HepG2 (cell line): ENCODE measurements at regions not wholly inside any gene's neighbourhood (a gene's known extent, or its start where the extent isn't known, plus 50 kb on each side); places are given as distances from the start of the nearest gene placed in this dataset.

Experiments
- ATAC-seq: fragments of 200-7000 bp; cut with Tn5 transposase; 3 replicates; pipeline ENCODE4 v1.9.1; 2020; ENCODE audit warnings: mild to moderate bottlenecking, moderate library complexity
- BruUV-seq: library from RNA; stranded (reverse); fragments of 400-500 nt; replicated peaks from 2 replicates; lab custom pipeline; 2021; lab: Mats Ljungman, UMichigan
- CTCF ChIA-PET: fragments of 300-600 bp; formaldehyde crosslinking; extraction: SDS; loops from one replicate; lab custom pipeline; 2021; ENCODE audit warnings: low total read pairs, inconsistent platforms, low intra/inter-chr PET ratio; lab: Yijun Ruan, JAX
- POLR2A ChIA-PET: fragments of 350-600 bp; sonication (Branson Sonifier 250); formaldehyde crosslinking; loops from one replicate; lab custom pipeline; 2020; ENCODE audit warnings: antibody characterized with exemption, inconsistent platforms; lab: Yijun Ruan, JAX
- DNase-seq: peaks from one replicate; pipeline ENCODE4 v3.0.0-alpha.2; 2015; ENCODE audit warnings: low spot score
- FAIRE-seq: peaks from 3 replicates; lab custom pipeline; 2011; peaks lifted over from hg19 to GRCh38; lab: Jason Lieb, UNC
- H2AFZ ChIP-seq: one replicate; pipeline ENCODE4 v1.6.1; 2011; ENCODE audit warnings: low read length, inconsistent platforms
- H3K27ac ChIP-seq: fragments of 300-600 bp; 3 replicates; pipeline ENCODE4 v1.8.0; 2011; ENCODE audit warnings: mixed run types, mild to moderate bottlenecking, mixed read lengths, low read length, inconsistent platforms; ENCODE audit not compliant: insufficient read depth; ENCODE audit errors: extremely low read length
- H3K27me3 ChIP-seq, 2 experiments: fragments of 200-600 bp in 1 of 2; 2 replicates in 1 of 2; 3 replicates in 1 of 2; pipeline versions ENCODE4 v1.6.0 to v1.8.0; 2011; ENCODE audit warnings: low read length in 2 of 2, mild to moderate bottlenecking in 2 of 2, moderate library complexity in 2 of 2, inconsistent platforms in 1 of 2; ENCODE audit not compliant: insufficient read depth in 2 of 2, control insufficient read depth in 1 of 2
- H3K36me3 ChIP-seq, 2 experiments: fragments of 200-600 bp in 1 of 2; replicated peaks in 1 of 2; 2 replicates in 1 of 2; 3 replicates in 1 of 2; pipeline versions ENCODE4 v1.5.1 to v1.8.0; 2011; ENCODE audit warnings: low read length in 2 of 2, inconsistent platforms in 1 of 2; ENCODE audit not compliant: insufficient read depth in 2 of 2, control insufficient read depth in 1 of 2
- H3K4me1 ChIP-seq: 2 replicates; pipeline ENCODE4 v1.5.1; 2012; ENCODE audit warnings: low read length, inconsistent platforms; ENCODE audit not compliant: insufficient read depth
- H3K4me2 ChIP-seq: 2 replicates; pipeline ENCODE4 v1.6.0; 2011; ENCODE audit warnings: low read depth, low read length, inconsistent platforms
- H3K4me3 ChIP-seq, 3 experiments: fragments of 200-600 bp in 1 of 3; sonication (generic), shearing (Covaris generic) in 1 of 3; replicated peaks in 1 of 3; 2 replicates each; pipeline ENCODE4 v1.5.1; 2011 to 2016; ENCODE audit warnings: low read length in 3 of 3, inconsistent platforms in 2 of 3, low read depth in 2 of 3, mild to moderate bottlenecking in 2 of 3, control low read depth in 1 of 3, mixed read lengths in 1 of 3; ENCODE audit not compliant: insufficient read depth in 1 of 3
- H3K79me2 ChIP-seq: one replicate; pipeline ENCODE4 v1.6.1; 2011; ENCODE audit warnings: low read length, inconsistent platforms; ENCODE audit not compliant: insufficient read depth
- H3K9ac ChIP-seq: 2 replicates; pipeline ENCODE4 v1.6.0; 2011; ENCODE audit warnings: mild to moderate bottlenecking, low read depth, low read length, inconsistent platforms; ENCODE audit not compliant: insufficient read depth
- H3K9me3 ChIP-seq: 2 replicates; pipeline ENCODE4 v1.5.1; 2012; ENCODE audit warnings: mild to moderate bottlenecking, low read length
- H4K20me1 ChIP-seq: 2 replicates; pipeline ENCODE4 v1.6.0; 2011; ENCODE audit warnings: inconsistent platforms, mild to moderate bottlenecking, low read length, moderate library complexity; ENCODE audit not compliant: insufficient read depth
- DPF2 ChIP-seq: sonication (generic); formaldehyde crosslinking; IDR thresholded peaks from 2 replicates; pipeline ENCODE4 v1.4.0; 2020; ENCODE audit warnings: mild to moderate bottlenecking, low read depth, missing genetic modification reagents, borderline replicate concordance
- HNF4A ChIP-seq: sonication (generic); formaldehyde crosslinking; IDR thresholded peaks from 2 replicates; pipeline ENCODE4 v1.4.0; 2020; ENCODE audit warnings: missing genetic modification reagents
- SMAD9 ChIP-seq: sonication (generic); formaldehyde crosslinking; IDR thresholded peaks from 2 replicates; pipeline ENCODE4 v1.5.1; 2020; ENCODE audit warnings: mild to moderate bottlenecking, missing genetic modification reagents
- TBX2 ChIP-seq: sonication (generic); formaldehyde crosslinking; IDR thresholded peaks from 2 replicates; pipeline ENCODE4 v1.5.0; 2020; ENCODE audit warnings: missing genetic modification reagents, mild to moderate bottlenecking, borderline replicate concordance
- ZNF749 ChIP-seq: sonication (generic); formaldehyde crosslinking; IDR thresholded peaks from 2 replicates; pipeline ENCODE4 v1.8.0; 2022; ENCODE audit warnings: mild to moderate bottlenecking, missing genetic modification reagents, moderate library complexity, borderline replicate concordance
- ZNF773 ChIP-seq: sonication (generic); formaldehyde crosslinking; IDR thresholded peaks from 2 replicates; pipeline ENCODE4 v1.4.0; 2020; ENCODE audit warnings: missing genetic modification reagents, borderline replicate concordance
- WGBS: methylation state at CpG from one replicate; pipeline ENCODE4 v1.1.6; 2017; ENCODE audit warnings: low lambda C conversion rate; 5-methylcytosine and 5-hydroxymethylcytosine counted together
- in situ Hi-C: cut with HindIII; loops from 2 replicates; pipeline ENCODE4 v1.10.0; 2017; ENCODE audit warnings: low pct_unique_long_range_greater_than_20kb; ENCODE audit not compliant: extremely low pct_ligation_motif_present
- intact Hi-C: fragments of 100-400 bp; cut with micrococcal nuclease; formaldehyde crosslinking; loops from one replicate; pipeline ENCODE4 v1.10.0; 2022; ENCODE audit not compliant: unreplicated experiment
- TF ChIP-seq, protein P1 (sequence below): sonication (generic); formaldehyde crosslinking; IDR thresholded peaks from 2 replicates; pipeline ENCODE4 v1.4.0; 2020; ENCODE audit warnings: missing genetic modification reagents
- TF ChIP-seq, protein P2 (sequence below): sonication (generic); formaldehyde crosslinking; conservative IDR thresholded peaks from 2 replicates; pipeline ENCODE4 v1.8.0; 2022; ENCODE audit warnings: mild to moderate bottlenecking, moderate library complexity, missing genetic modification reagents
- TF ChIP-seq, protein P3 (sequence below): sonication (generic); formaldehyde crosslinking; IDR thresholded peaks from 2 replicates; pipeline ENCODE4 v1.9.0; 2021; ENCODE audit warnings: mild to moderate bottlenecking, missing genetic modification reagents
- TF ChIP-seq, protein P4 (sequence below): sonication (generic); formaldehyde crosslinking; conservative IDR thresholded peaks from 2 replicates; pipeline ENCODE4 v1.5.0; 2020; ENCODE audit warnings: missing genetic modification reagents

DNA sequence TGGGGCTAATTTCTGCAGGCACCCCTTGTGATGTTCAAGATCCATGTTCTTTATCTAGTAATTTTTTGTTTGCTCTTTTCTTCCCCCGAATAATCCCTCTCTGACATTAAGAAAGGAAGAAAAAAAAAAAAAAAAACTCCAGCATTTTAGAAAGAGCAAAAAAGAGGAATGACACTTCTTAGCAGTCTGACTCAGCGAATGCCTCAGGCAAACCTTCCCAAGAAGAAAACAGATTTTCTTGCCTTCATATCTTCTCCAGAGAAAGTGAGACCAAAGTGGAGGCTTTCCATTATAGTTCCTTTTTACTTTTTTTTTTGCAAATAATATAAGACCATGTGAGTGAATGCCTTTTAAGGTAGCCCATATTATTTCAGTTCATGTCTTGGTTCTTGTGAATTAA lies 479.0 kb upstream of the SYT1 start:
- in situ Hi-C loops = no loop called here
- BruUV-seq = no TSS peak
- intact Hi-C loops = no loop called here
- no peak for DNase-seq
- 0% methylated on average over 2 of the region's 2 CpGs for WGBS
- Histone ChIP-seq H2AFZ (no peak overlapping the region), H3K36me3 (no peaks in the 10 kb centered on the region), H3K27me3 (no peaks in the 10 kb centered on the region), H3K4me3 (no peak overlapping the region)
- TF ChIP-seq TBX2 (no peak), DPF2 (no peak), ZNF773 (CRISPR knock-in tag) (no peak), ZNF749 (no peak), SMAD9 (CRISPR knock-in tag) (no peak), HNF4A (CRISPR knock-in tag) (no peak)
- TF ChIP-seq, protein P1, sequence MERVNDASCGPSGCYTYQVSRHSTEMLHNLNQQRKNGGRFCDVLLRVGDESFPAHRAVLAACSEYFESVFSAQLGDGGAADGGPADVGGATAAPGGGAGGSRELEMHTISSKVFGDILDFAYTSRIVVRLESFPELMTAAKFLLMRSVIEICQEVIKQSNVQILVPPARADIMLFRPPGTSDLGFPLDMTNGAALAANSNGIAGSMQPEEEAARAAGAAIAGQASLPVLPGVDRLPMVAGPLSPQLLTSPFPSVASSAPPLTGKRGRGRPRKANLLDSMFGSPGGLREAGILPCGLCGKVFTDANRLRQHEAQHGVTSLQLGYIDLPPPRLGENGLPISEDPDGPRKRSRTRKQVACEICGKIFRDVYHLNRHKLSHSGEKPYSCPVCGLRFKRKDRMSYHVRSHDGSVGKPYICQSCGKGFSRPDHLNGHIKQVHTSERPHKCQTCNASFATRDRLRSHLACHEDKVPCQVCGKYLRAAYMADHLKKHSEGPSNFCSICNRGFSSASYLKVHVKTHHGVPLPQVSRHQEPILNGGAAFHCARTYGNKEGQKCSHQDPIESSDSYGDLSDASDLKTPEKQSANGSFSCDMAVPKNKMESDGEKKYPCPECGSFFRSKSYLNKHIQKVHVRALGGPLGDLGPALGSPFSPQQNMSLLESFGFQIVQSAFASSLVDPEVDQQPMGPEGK = no peak
- TF ChIP-seq, protein P2, sequence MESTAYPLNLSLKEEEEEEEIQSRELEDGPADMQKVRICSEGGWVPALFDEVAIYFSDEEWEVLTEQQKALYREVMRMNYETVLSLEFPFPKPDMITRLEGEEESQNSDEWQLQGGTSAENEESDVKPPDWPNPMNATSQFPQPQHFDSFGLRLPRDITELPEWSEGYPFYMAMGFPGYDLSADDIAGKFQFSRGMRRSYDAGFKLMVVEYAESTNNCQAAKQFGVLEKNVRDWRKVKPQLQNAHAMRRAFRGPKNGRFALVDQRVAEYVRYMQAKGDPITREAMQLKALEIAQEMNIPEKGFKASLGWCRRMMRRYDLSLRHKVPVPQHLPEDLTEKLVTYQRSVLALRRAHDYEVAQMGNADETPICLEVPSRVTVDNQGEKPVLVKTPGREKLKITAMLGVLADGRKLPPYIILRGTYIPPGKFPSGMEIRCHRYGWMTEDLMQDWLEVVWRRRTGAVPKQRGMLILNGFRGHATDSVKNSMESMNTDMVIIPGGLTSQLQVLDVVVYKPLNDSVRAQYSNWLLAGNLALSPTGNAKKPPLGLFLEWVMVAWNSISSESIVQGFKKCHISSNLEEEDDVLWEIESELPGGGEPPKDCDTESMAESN = no peak
- TF ChIP-seq, protein P3, sequence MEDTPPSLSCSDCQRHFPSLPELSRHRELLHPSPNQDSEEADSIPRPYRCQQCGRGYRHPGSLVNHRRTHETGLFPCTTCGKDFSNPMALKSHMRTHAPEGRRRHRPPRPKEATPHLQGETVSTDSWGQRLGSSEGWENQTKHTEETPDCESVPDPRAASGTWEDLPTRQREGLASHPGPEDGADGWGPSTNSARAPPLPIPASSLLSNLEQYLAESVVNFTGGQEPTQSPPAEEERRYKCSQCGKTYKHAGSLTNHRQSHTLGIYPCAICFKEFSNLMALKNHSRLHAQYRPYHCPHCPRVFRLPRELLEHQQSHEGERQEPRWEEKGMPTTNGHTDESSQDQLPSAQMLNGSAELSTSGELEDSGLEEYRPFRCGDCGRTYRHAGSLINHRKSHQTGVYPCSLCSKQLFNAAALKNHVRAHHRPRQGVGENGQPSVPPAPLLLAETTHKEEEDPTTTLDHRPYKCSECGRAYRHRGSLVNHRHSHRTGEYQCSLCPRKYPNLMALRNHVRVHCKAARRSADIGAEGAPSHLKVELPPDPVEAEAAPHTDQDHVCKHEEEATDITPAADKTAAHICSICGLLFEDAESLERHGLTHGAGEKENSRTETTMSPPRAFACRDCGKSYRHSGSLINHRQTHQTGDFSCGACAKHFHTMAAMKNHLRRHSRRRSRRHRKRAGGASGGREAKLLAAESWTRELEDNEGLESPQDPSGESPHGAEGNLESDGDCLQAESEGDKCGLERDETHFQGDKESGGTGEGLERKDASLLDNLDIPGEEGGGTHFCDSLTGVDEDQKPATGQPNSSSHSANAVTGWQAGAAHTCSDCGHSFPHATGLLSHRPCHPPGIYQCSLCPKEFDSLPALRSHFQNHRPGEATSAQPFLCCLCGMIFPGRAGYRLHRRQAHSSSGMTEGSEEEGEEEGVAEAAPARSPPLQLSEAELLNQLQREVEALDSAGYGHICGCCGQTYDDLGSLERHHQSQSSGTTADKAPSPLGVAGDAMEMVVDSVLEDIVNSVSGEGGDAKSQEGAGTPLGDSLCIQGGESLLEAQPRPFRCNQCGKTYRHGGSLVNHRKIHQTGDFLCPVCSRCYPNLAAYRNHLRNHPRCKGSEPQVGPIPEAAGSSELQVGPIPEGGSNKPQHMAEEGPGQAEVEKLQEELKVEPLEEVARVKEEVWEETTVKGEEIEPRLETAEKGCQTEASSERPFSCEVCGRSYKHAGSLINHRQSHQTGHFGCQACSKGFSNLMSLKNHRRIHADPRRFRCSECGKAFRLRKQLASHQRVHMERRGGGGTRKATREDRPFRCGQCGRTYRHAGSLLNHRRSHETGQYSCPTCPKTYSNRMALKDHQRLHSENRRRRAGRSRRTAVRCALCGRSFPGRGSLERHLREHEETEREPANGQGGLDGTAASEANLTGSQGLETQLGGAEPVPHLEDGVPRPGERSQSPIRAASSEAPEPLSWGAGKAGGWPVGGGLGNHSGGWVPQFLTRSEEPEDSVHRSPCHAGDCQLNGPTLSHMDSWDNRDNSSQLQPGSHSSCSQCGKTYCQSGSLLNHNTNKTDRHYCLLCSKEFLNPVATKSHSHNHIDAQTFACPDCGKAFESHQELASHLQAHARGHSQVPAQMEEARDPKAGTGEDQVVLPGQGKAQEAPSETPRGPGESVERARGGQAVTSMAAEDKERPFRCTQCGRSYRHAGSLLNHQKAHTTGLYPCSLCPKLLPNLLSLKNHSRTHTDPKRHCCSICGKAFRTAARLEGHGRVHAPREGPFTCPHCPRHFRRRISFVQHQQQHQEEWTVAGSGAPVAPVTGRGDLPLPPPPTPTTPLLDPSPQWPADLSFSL (CRISPR knock-in tag) = no peak
- TF ChIP-seq, protein P4, sequence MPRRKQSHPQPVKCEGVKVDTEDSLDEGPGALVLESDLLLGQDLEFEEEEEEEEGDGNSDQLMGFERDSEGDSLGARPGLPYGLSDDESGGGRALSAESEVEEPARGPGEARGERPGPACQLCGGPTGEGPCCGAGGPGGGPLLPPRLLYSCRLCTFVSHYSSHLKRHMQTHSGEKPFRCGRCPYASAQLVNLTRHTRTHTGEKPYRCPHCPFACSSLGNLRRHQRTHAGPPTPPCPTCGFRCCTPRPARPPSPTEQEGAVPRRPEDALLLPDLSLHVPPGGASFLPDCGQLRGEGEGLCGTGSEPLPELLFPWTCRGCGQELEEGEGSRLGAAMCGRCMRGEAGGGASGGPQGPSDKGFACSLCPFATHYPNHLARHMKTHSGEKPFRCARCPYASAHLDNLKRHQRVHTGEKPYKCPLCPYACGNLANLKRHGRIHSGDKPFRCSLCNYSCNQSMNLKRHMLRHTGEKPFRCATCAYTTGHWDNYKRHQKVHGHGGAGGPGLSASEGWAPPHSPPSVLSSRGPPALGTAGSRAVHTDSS (CRISPR knock-in tag) = no peak
- TF ChIP-seq, all 625 proteins: peak for 0
- Histone ChIP-seq H3K9me3 (no peaks in the 10 kb centered on the region), H3K9ac (no peak overlapping the region), H3K4me1 (no peaks in the 10 kb centered on the region), H3K27ac (no peak overlapping the region), H4K20me1 (no peaks in the 10 kb centered on the region), H3K4me2 (no peak overlapping the region), H3K79me2 (no peaks in the 10 kb centered on the region)
- CTCF ChIA-PET = no interaction called here
- ATAC-seq (no peak), FAIRE-seq (no peak)
- POLR2A ChIA-PET = no interaction called here
